ENCODE measurements at regions not wholly inside any gene's neighbourhood (a gene's known extent, or its start where the extent isn't known, plus 50 kb on each side); places are given as distances from the start of the nearest gene placed in this dataset.

DNA sequence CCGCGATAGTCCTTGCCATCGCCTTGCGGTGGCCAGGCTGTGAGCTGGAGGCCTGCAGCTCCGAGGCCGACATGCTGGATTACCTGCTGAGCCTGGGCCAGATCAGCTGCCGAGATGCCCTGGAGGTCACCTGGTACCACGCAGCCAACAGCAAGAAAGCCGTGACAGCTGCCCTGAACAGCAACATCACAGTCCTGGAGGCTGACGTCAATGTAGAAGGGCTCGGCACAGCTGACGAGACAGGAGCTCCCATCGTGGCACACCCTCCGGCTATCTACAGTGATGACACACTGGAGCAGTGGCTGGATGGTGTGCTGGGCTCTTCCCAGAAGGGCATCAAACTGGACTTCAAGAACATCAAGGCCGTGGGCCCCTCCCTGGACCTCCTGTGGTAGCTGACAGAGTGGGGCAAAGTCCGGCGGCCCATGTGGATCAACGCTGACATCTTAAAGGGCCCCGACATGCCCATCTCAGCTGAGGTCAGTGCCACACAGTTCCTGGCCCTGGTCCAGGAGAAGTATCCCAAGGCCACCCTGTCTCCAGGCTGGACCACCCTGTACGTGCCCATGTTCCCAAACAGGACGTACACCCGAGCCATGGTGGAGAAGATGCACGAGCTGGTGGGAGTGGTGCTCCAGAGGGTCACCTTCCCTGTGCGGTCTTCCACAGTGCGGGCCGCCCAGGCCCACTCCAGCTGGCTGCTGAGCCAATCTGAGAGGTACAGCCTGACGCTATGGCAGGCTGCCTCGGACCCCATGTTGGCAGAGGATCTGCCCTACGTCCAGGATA lies 70.2 kb downstream of the FAM43A start:
- H2AFZ ChIP-seq (replicated peaks; ENCODE audit: low read length, poor library complexity), result no peak overlapping the region
- in situ Hi-C loops (cut with MboI; ENCODE audit: low sequenced_read_pairs) (no loop called here), intact Hi-C loops (cut with micrococcal nuclease) (no loop called here), dilution Hi-C loops (cut with HindIII; ENCODE audit: low sequenced_read_pairs, unreplicated experiment) (no loop called here)
- H2BK15ac ChIP-seq (ENCODE audit: low read depth, low read length), result no peak overlapping the region
- no peak overlapping the region for H3K4me3 ChIP-seq (ENCODE audit: insufficient read depth, low read depth, low read length)
- no peak overlapping the region for H2BK5ac ChIP-seq (ENCODE audit: low read depth, low read length, poor library complexity, severe bottlenecking)
- 74% methylated on average over 16 of the region's 29 CpGs; no CpG with 5 or more reads in 1 of the 2 experiments for WGBS, 2 experiments (ENCODE audit: extremely low coverage in 2 of 2, insufficient read length in 1 of 2)
- H2BK20ac ChIP-seq (ENCODE audit: low read depth, low read length), result no peak overlapping the region
- H3K79me1 ChIP-seq (ENCODE audit: low read depth in 1 of 2, low read length in 2 of 2), result no peaks in the 10 kb centered on the region
- no peak overlapping the region for H4K5ac ChIP-seq (ENCODE audit: low read depth, low read length)
- H3K27me3 ChIP-seq (ENCODE audit: control insufficient read depth, insufficient read depth, low read length), result peaks cover 43% of the 10 kb centered on the region
- no peak overlapping the region for H3K4me2 ChIP-seq (ENCODE audit: low read depth, low read length)
- no peak for ATAC-seq (ENCODE audit: low read depth)
- no peak overlapping the region for H3K23ac ChIP-seq (ENCODE audit: low read depth, low read length)
- no peak overlapping the region for H3K14ac ChIP-seq (replicated peaks; ENCODE audit: low read depth, low read length)
- no peak overlapping the region for H3K4ac ChIP-seq (ENCODE audit: low read depth, low read length)
- no peak overlapping the region for H2BK120ac ChIP-seq (ENCODE audit: low read depth, low read length)
- TF ChIP-seq NFE2L2 (IDR thresholded peaks at IDR 0.05; ENCODE audit: low read depth, low read length) (no peak), CHD1 (IDR thresholded peaks at IDR 0.05; ENCODE audit: low read depth, low read length) (no peak), SMC3 (IDR thresholded peaks at IDR 0.05; ENCODE audit: low read depth, low read length) (no peak), MAZ (IDR thresholded peaks at IDR 0.05; ENCODE audit: borderline replicate concordance, low read depth, low read length) (no peak), RAD21 (IDR thresholded peaks at IDR 0.05; ENCODE audit: low read length) (no peak), RCOR1 (IDR thresholded peaks at IDR 0.05; ENCODE audit: insufficient replicate concordance, low read length) (no peak), POLR2A (IDR thresholded peaks at IDR 0.05; ENCODE audit: low read depth, low read length) (no peak), FOS (IDR thresholded peaks at IDR 0.05; ENCODE audit: low read depth, low read length) (no peak), MXI1 (IDR thresholded peaks at IDR 0.05; ENCODE audit: borderline replicate concordance, low read depth, low read length) (no peak), MAFK (IDR thresholded peaks at IDR 0.05; ENCODE audit: low read depth, low read length) (no peak)
- TF ChIP-seq, protein P1, sequence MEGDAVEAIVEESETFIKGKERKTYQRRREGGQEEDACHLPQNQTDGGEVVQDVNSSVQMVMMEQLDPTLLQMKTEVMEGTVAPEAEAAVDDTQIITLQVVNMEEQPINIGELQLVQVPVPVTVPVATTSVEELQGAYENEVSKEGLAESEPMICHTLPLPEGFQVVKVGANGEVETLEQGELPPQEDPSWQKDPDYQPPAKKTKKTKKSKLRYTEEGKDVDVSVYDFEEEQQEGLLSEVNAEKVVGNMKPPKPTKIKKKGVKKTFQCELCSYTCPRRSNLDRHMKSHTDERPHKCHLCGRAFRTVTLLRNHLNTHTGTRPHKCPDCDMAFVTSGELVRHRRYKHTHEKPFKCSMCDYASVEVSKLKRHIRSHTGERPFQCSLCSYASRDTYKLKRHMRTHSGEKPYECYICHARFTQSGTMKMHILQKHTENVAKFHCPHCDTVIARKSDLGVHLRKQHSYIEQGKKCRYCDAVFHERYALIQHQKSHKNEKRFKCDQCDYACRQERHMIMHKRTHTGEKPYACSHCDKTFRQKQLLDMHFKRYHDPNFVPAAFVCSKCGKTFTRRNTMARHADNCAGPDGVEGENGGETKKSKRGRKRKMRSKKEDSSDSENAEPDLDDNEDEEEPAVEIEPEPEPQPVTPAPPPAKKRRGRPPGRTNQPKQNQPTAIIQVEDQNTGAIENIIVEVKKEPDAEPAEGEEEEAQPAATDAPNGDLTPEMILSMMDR (conservative IDR thresholded peaks at IDR 0.05; ENCODE audit: low read depth, low read length), result no peak
- TF ChIP-seq, protein P2, sequence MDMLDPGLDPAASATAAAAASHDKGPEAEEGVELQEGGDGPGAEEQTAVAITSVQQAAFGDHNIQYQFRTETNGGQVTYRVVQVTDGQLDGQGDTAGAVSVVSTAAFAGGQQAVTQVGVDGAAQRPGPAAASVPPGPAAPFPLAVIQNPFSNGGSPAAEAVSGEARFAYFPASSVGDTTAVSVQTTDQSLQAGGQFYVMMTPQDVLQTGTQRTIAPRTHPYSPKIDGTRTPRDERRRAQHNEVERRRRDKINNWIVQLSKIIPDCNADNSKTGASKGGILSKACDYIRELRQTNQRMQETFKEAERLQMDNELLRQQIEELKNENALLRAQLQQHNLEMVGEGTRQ (IDR thresholded peaks at IDR 0.05; ENCODE audit: low read depth, low read length), result no peak
- no peak overlapping the region for H2AK5ac ChIP-seq (ENCODE audit: low read depth, low read length)
- H3K27ac ChIP-seq (ENCODE audit: insufficient read depth, low read length), result no peak overlapping the region
- POLR2A ChIA-PET (ENCODE audit: unreplicated experiment), result no interaction called here
- H3K56ac ChIP-seq (ENCODE audit: extremely low read depth, insufficient read depth, low read length), result no peak overlapping the region
- no peak for DNase-seq
- H3K9me3 ChIP-seq (ENCODE audit: control insufficient read depth, insufficient read depth, low read length), result no peaks in the 10 kb centered on the region
- H3K9ac ChIP-seq (ENCODE audit: low read depth, low read length), result no peak overlapping the region
- no peak overlapping the region for H3K18ac ChIP-seq (ENCODE audit: low read depth, low read length)
- no peaks in the 10 kb centered on the region for H3K4me1 ChIP-seq (ENCODE audit: control insufficient read depth, insufficient read depth, low read length)
- no peak overlapping the region for H4K8ac ChIP-seq (ENCODE audit: low read depth in 2 of 2, low read length in 2 of 2)
- CTCF ChIA-PET, result no interaction called here
- no peak overlapping the region for H4K91ac ChIP-seq (ENCODE audit: insufficient read depth, low read depth, low read length)
- no peaks in the 10 kb centered on the region for H4K20me1 ChIP-seq (ENCODE audit: insufficient read depth, low read length)
- BruUV-seq (replicated peaks), result no TSS peak
- no peaks in the 10 kb centered on the region for H3K36me3 ChIP-seq (ENCODE audit: control insufficient read depth, insufficient read depth, low read length)
- H2AK9ac ChIP-seq (replicated peaks; ENCODE audit: low read depth, low read length, poor library complexity), result no peak overlapping the region
- no peaks in the 10 kb centered on the region for H3K9me1 ChIP-seq (ENCODE audit: insufficient read depth, low read length)

All from IMR-90 (cell line).